Mesenchymal stem cell (in vitro differentiated cells and primary cell): ENCODE measurements at regions not wholly inside any gene's neighbourhood (a gene's known extent, or its start where the extent isn't known, plus 50 kb on each side); places are given as distances from the start of the nearest gene placed in this dataset.

Experiments used
- DNase-seq: peaks from one replicate; pipeline ENCODE4 v3.0.0-alpha.2; 2013
- H2AFZ ChIP-seq: one replicate; pipeline ENCODE4 v1.6.1; 2013; ENCODE audit warnings: low read depth, mild to moderate bottlenecking, control low read depth, inconsistent platforms, low read length, moderate library complexity
- H2AK5ac ChIP-seq: 2 replicates; pipeline ENCODE4 v1.6.1; 2013; ENCODE audit warnings: low read length, moderate library complexity, mild to moderate bottlenecking, inconsistent platforms; ENCODE audit not compliant: severe bottlenecking
- H2BK120ac ChIP-seq: one replicate; pipeline ENCODE4 v1.6.1; 2013; ENCODE audit warnings: low read depth, mild to moderate bottlenecking, inconsistent platforms, low read length, moderate library complexity
- H2BK12ac ChIP-seq, 2 experiments: one replicate each; pipeline ENCODE4 v1.6.1; 2013; ENCODE audit warnings: inconsistent platforms in 2 of 2, low read length in 2 of 2, mild to moderate bottlenecking in 2 of 2, moderate library complexity in 2 of 2, control low read depth in 1 of 2
- H2BK15ac ChIP-seq: one replicate; pipeline ENCODE4 v1.6.1; 2013; ENCODE audit warnings: mild to moderate bottlenecking, low read depth, inconsistent platforms; ENCODE audit not compliant: poor library complexity, severe bottlenecking
- H2BK5ac ChIP-seq: 2 replicates; pipeline ENCODE4 v1.6.1; 2013; ENCODE audit warnings: low read depth, mild to moderate bottlenecking, low read length, control low read depth, inconsistent platforms; ENCODE audit not compliant: poor library complexity, severe bottlenecking
- H3K14ac ChIP-seq, 2 experiments: one replicate each; pipeline ENCODE4 v1.6.1; 2013; ENCODE audit warnings: inconsistent platforms in 2 of 2, low read length in 2 of 2, control low read depth in 1 of 2, mild to moderate bottlenecking in 1 of 2, moderate library complexity in 1 of 2
- H3K18ac ChIP-seq, 2 experiments: one replicate each; pipeline ENCODE4 v1.6.1; 2013; ENCODE audit warnings: inconsistent platforms in 2 of 2, low read length in 2 of 2, control low read depth in 1 of 2, low read depth in 1 of 2, mild to moderate bottlenecking in 1 of 2
- H3K23ac ChIP-seq, 2 experiments: one replicate each; pipeline ENCODE4 v1.6.1; 2013; ENCODE audit warnings: inconsistent platforms in 2 of 2, low read length in 2 of 2, mild to moderate bottlenecking in 2 of 2, moderate library complexity in 2 of 2, control low read depth in 1 of 2
- H3K27ac ChIP-seq: 2 replicates; pipeline ENCODE4 v1.5.1; 2013; ENCODE audit warnings: mild to moderate bottlenecking, moderate library complexity, low read length, control low read depth, inconsistent platforms; ENCODE audit not compliant: poor library complexity, severe bottlenecking
- H3K27me3 ChIP-seq, 2 experiments: 2 replicates each; pipeline versions ENCODE4 v1.6.1 to v1.7.0; 2013; ENCODE audit warnings: low read length in 2 of 2, mild to moderate bottlenecking in 2 of 2, moderate library complexity in 2 of 2, control low read depth in 1 of 2, inconsistent platforms in 1 of 2; ENCODE audit not compliant: control insufficient read depth in 1 of 2, insufficient read depth in 1 of 2
- H3K36me3 ChIP-seq, 2 experiments: 2 replicates each; pipeline versions ENCODE4 v1.6.1 to v1.7.0; 2013; ENCODE audit warnings: low read length in 2 of 2, control low read depth in 1 of 2, inconsistent platforms in 1 of 2, low read depth in 1 of 2, mild to moderate bottlenecking in 1 of 2; ENCODE audit not compliant: insufficient read depth in 2 of 2, control insufficient read depth in 1 of 2
- H3K4ac ChIP-seq, 2 experiments: one replicate each; pipeline ENCODE4 v1.6.1; 2013; ENCODE audit warnings: inconsistent platforms in 2 of 2, low read length in 2 of 2, mild to moderate bottlenecking in 2 of 2, moderate library complexity in 2 of 2, control low read depth in 1 of 2, low read depth in 1 of 2
- H3K4me1 ChIP-seq: 2 replicates; pipeline ENCODE4 v1.6.1; 2013; ENCODE audit warnings: low read depth, low read length, control low read depth; ENCODE audit not compliant: control insufficient read depth, insufficient read depth
- H3K4me2 ChIP-seq: 2 replicates; pipeline ENCODE4 v1.6.1; 2013; ENCODE audit warnings: low read length, mild to moderate bottlenecking, inconsistent platforms; ENCODE audit not compliant: poor library complexity, severe bottlenecking
- H3K4me3 ChIP-seq, 2 experiments: 2 replicates each; pipeline versions ENCODE4 v1.5.1 to v1.7.0; 2013; ENCODE audit warnings: low read length in 2 of 2, mild to moderate bottlenecking in 2 of 2, control low read depth in 1 of 2, low read depth in 1 of 2; ENCODE audit not compliant: insufficient read depth in 1 of 2
- H3K79me1 ChIP-seq: replicated peaks from 2 replicates; pipeline ENCODE4 v1.6.1; 2013; ENCODE audit warnings: mild to moderate bottlenecking, control low read depth, low read length, inconsistent platforms; ENCODE audit not compliant: poor library complexity, severe bottlenecking
- H3K9ac ChIP-seq: 2 replicates; pipeline ENCODE4 v1.7.0; 2013; ENCODE audit warnings: mild to moderate bottlenecking, low read length, moderate library complexity
- H3K9me3 ChIP-seq: 2 replicates; pipeline ENCODE4 v1.7.0; 2013; ENCODE audit warnings: mild to moderate bottlenecking, low read length; ENCODE audit not compliant: control insufficient read depth
- H4K8ac ChIP-seq: one replicate; pipeline ENCODE4 v1.6.1; 2013; ENCODE audit warnings: inconsistent platforms, mild to moderate bottlenecking, low read length, moderate library complexity
- H4K91ac ChIP-seq: one replicate; pipeline ENCODE4 v1.6.1; 2013; ENCODE audit warnings: mild to moderate bottlenecking, low read length, inconsistent platforms
- WGBS: methylation state at CpG from one replicate; pipeline ENCODE4 v1.1.7; 2013; ENCODE audit warnings: mixed read lengths; 5-methylcytosine and 5-hydroxymethylcytosine counted together

DNA sequence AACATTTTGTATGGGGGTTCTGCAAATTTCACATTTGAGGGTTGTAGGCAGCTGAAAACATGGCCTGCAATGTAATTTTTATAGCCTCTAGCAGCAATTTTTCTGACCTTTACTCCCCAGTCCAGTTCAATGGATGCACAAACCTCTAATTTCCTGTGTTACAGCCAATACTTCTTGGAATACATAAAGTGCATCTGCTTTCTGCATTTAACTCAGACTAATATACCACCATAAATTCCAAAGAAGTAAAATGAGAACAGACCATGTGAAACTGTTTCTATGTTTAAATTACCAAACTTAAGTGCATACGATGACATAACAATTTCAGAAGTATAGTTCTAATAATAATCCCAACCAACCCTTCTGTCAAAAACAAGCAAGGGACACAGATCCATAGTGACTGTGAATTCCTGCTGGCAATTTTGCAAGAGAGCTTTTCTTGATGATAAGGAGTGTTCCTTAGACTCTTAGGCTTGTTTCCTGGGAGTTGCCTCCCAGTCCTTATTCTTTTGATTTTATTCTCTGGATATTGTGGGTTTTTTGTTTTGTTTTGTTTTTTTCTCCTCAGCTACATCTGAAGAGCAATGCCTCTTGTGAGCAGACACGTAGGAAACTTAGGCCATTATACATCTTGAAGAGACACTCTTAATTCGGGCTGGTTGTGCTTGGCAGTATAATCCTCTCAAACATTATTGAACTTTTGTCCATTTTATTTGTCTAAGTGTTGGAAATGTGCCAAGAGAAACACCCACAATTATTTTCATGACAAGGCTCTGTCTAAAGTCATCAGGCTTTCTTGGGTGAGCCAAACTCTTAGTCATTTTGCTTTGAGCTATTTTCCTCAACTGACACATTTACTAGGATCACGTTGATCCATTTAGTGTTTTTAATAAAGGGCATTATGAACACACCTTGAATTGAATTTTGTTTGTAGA is 51.3 kb upstream of the RERGL start:
- Histone ChIP-seq H2AK5ac (no peak overlapping the region), H2BK15ac (no peak overlapping the region), H2AFZ (no peak overlapping the region), H3K4me2 (no peak overlapping the region), H3K79me1 (no peaks in the 10 kb centered on the region), H3K9ac (peak overlapping the region; percentile 51), H4K91ac (no peak overlapping the region), H3K36me3 (no peaks in the 10 kb centered on the region), H2BK5ac (no peak overlapping the region), H3K4ac (no peak overlapping the region), H3K27me3 (no peaks in the 10 kb centered on the region), H2BK12ac (no peak overlapping the region), H3K18ac (no peak overlapping the region), H3K23ac (no peak overlapping the region), H3K4me1 (no peaks in the 10 kb centered on the region), H4K8ac (no peak overlapping the region), H3K4me3 (no peak overlapping the region), H2BK120ac (no peak overlapping the region), H3K27ac (no peak overlapping the region), H3K9me3 (no peaks in the 10 kb centered on the region), H3K14ac (no peak overlapping the region)
- no peak for DNase-seq
- 80% methylated on average over 1 of the region's 4 CpGs for WGBS

- Histone ChIP-seq H3K4me1 (no peaks in the 10 kb centered on the region), H3K4me2 (no peak overlapping the region), H3K23ac (no peak overlapping the region), H2BK15ac (no peak overlapping the region), H3K14ac (no peak overlapping the region), H4K8ac (no peak overlapping the region), H3K4me3 (no peak overlapping the region), H3K79me1 (no peaks in the 10 kb centered on the region), H3K4ac (no peak overlapping the region), H3K27ac (no peak overlapping the region), H3K9me3 (no peaks in the 10 kb centered on the region), H3K36me3 (no peaks in the 10 kb centered on the region), H2AFZ (no peak overlapping the region), H3K18ac (no peak overlapping the region), H3K9ac (peak overlapping the region; percentile 51), H4K91ac (no peak overlapping the region), H2AK5ac (no peak overlapping the region), H3K27me3 (no peaks in the 10 kb centered on the region), H2BK120ac (no peak overlapping the region), H2BK5ac (no peak overlapping the region), H2BK12ac (no peak overlapping the region)
- DNase-seq, result peak; percentile 52
- no CpG with 5 or more reads among the region's 1 CpG for WGBS
These were observed 50.1 kb upstream of the RERGL start for GRCh38 chr12:18139989-18140596.
